B cell (primary cell): ENCODE measurements at regions not wholly inside any gene's neighbourhood (a gene's known extent, or its start where the extent isn't known, plus 50 kb on each side); places are given as distances from the start of the nearest gene placed in this dataset.

Experiments
- ATAC-seq: fragments of 200-7000 bp; cut with Tn5 transposase; one replicate; pipeline ENCODE4 v1.10.0; 2021; ENCODE audit warnings: low read depth, mild to moderate bottlenecking, moderate number of reproducible peaks, moderate library complexity
- CTCF ChIA-PET: fragments of 350-600 bp; sonication (Branson Sonifier 250); formaldehyde crosslinking; loops from one replicate; lab custom pipeline; 2021; ENCODE audit warnings: antibody characterized with exemption, inconsistent platforms; lab: Charles Lee
- POLR2A ChIA-PET: fragments of 350-600 bp; sonication (Branson Sonifier 250); formaldehyde crosslinking; loops from one replicate; lab custom pipeline; 2021; ENCODE audit warnings: antibody characterized with exemption; lab: Charles Lee
- DNase-seq: peaks from one replicate; pipeline ENCODE4 v3.0.0; 2013
- H2AFZ ChIP-seq: 2 replicates; pipeline ENCODE4 v1.6.1; 2012; ENCODE audit warnings: mild to moderate bottlenecking, low read depth, low read length; ENCODE audit not compliant: insufficient read depth, poor library complexity, severe bottlenecking
- H3K27ac ChIP-seq, 2 donors: 1 replicate in 1 of 2; 2 replicates in 1 of 2; pipeline ENCODE4 v1.5.1; 2012 to 2013; ENCODE audit warnings: low read length in 2 of 2, mild to moderate bottlenecking in 2 of 2, moderate library complexity in 1 of 2
- H3K27me3 ChIP-seq, 4 experiments: fragments of 200-600 bp in 1 of 4; sonication (generic) in 1 of 4; replicated peaks in 1 of 4; 1 replicate in 2 of 4; 2 replicates in 2 of 4; pipeline versions ENCODE4 v1.6.1 to v1.7.0; 2013 to 2016; ENCODE audit warnings: low read length in 3 of 4, mild to moderate bottlenecking in 2 of 4, mixed read lengths in 1 of 4, moderate library complexity in 1 of 4; ENCODE audit not compliant: insufficient read depth in 4 of 4, control insufficient read depth in 3 of 4; ENCODE audit errors: control extremely low read depth in 1 of 4
- H3K36me3 ChIP-seq, 2 experiments: replicated peaks in 1 of 2; 1 replicate in 1 of 2; 2 replicates in 1 of 2; pipeline versions ENCODE4 v1.6.1 to v1.7.1; 2013; ENCODE audit warnings: low read length in 1 of 2; ENCODE audit not compliant: insufficient read depth in 2 of 2, control insufficient read depth in 1 of 2; ENCODE audit errors: control extremely low read depth in 1 of 2, extremely low read depth in 1 of 2
- H3K4me1 ChIP-seq, 2 donors: fragments of 200-600 bp in 1 of 2; sonication (generic) in 1 of 2; 1 replicate in 1 of 2; 2 replicates in 1 of 2; pipeline versions ENCODE4 v1.5.1 to v1.6.1; 2013 to 2017; ENCODE audit warnings: low read length in 2 of 2; ENCODE audit not compliant: control insufficient read depth in 2 of 2, insufficient read depth in 2 of 2
- H3K4me2 ChIP-seq: replicated peaks from 2 replicates; pipeline ENCODE3; 2012; ENCODE audit warnings: mild to moderate bottlenecking, low read depth, low read length; ENCODE audit not compliant: poor library complexity, severe bottlenecking
- H3K4me3 ChIP-seq, 5 experiments: fragments of 200-600 bp in 1 of 5; sonication (generic) in 1 of 5; 1 replicate in 3 of 5; 2 replicates in 2 of 5; pipeline versions ENCODE4 v1.5.1 to v1.7.0; 2011 to 2016; ENCODE audit warnings: low read length in 4 of 5, mild to moderate bottlenecking in 4 of 5, low read depth in 2 of 5, control low read depth in 1 of 5, moderate library complexity in 1 of 5; ENCODE audit not compliant: insufficient read depth in 1 of 5; ENCODE audit errors: control extremely low read depth in 1 of 5, extremely low read depth in 1 of 5
- H3K79me2 ChIP-seq: fragments of 200-600 bp; sonication (generic); one replicate; pipeline ENCODE4 v1.6.0; 2016; ENCODE audit warnings: low read length; ENCODE audit not compliant: control insufficient read depth, insufficient read depth
- H3K9ac ChIP-seq: fragments of 200-600 bp; sonication (generic); 2 replicates; pipeline ENCODE4 v1.6.1; 2017; ENCODE audit warnings: mild to moderate bottlenecking, low read length, moderate library complexity
- H3K9me3 ChIP-seq, 3 donors: one replicate each; pipeline versions ENCODE4 v1.6.1 to v1.7.1; 2013; ENCODE audit warnings: low read length in 2 of 3; ENCODE audit not compliant: control insufficient read depth in 2 of 3, insufficient read depth in 1 of 3; ENCODE audit errors: control extremely low read depth in 1 of 3
- H4K20me1 ChIP-seq: 2 replicates; pipeline ENCODE4 v1.6.0; 2012; ENCODE audit warnings: mild to moderate bottlenecking, low read length; ENCODE audit not compliant: insufficient read depth, control insufficient read depth, poor library complexity, severe bottlenecking
- H3K27ac Mint-ChIP-seq: one replicate; pipeline ENCODE4 v1.8.0; 2021; ENCODE audit warnings: mixed read lengths
- H3K27me3 Mint-ChIP-seq: one replicate; pipeline ENCODE4 v1.8.0; 2021; ENCODE audit warnings: mixed read lengths
- H3K4me1 Mint-ChIP-seq: one replicate; pipeline ENCODE4 v1.8.0; 2021; ENCODE audit warnings: mixed read lengths
- H3K4me3 Mint-ChIP-seq: one replicate; pipeline ENCODE4 v1.8.0; 2021; ENCODE audit warnings: mixed read lengths
- H3K9me3 Mint-ChIP-seq: one replicate; pipeline ENCODE4 v1.8.0; 2022; ENCODE audit warnings: mixed read lengths; ENCODE audit not compliant: insufficient read depth
- CTCF ChIP-seq: fragments of 200-600 bp; IDR thresholded peaks from one replicate; pipeline ENCODE4 v1.8.0; 2022; ENCODE audit warnings: antibody characterized with exemption, mild to moderate bottlenecking
- EZH2 ChIP-seq: IDR thresholded peaks from 2 replicates; pipeline ENCODE4 v1.6.1; 2012; ENCODE audit warnings: borderline replicate concordance, low read depth, mild to moderate bottlenecking, moderate library complexity, low read length; ENCODE audit not compliant: insufficient read depth, poor library complexity, severe bottlenecking
- WGBS: methylation state at CpG from one replicate; pipeline ENCODE4 v1.1.5; 2013; ENCODE audit warnings: missing lambda C conversion rate; ENCODE audit not compliant: insufficient coverage; 5-methylcytosine and 5-hydroxymethylcytosine counted together
- intact Hi-C: fragments of 100-400 bp; cut with micrococcal nuclease; formaldehyde crosslinking; loops from one replicate; pipeline ENCODE4 v1.10.0; 2022

GRCh38 chr2:226641008-226641407 lies 158.6 kb downstream of the IRS1 start:
- Histone ChIP-seq H3K27me3 (no peaks in the 10 kb centered on the region), H3K4me3 (no peak overlapping the region), H3K36me3 (no peaks in the 10 kb centered on the region), H3K9me3 (peaks cover 0 to 12% (median 3%) of the 10 kb centered on the region in 3 donors), H3K79me2 (no peaks in the 10 kb centered on the region), H4K20me1 (no peaks in the 10 kb centered on the region), H3K9ac (no peak overlapping the region), H3K27ac (no peak overlapping the region), H3K4me2 (no peak overlapping the region), H2AFZ (no peak overlapping the region), H3K4me1 (no peaks in the 10 kb centered on the region)
- WGBS: 71% methylated on average over 1 of the region's 1 CpG
- TF ChIP-seq EZH2: no peak
- Mint-ChIP-seq H3K4me1 (peaks cover 3% of the 10 kb centered on the region), H3K4me3 (no peak overlapping the region), H3K27me3 (peaks cover 24% of the 10 kb centered on the region), H3K27ac (no peak overlapping the region), H3K9me3 (peaks cover 10% of the 10 kb centered on the region)
- intact Hi-C loops: no loop called here
- DNase-seq (no peak), ATAC-seq (no peak)
- ChIA-PET CTCF (no interaction called here), POLR2A (no interaction called here)

- no peak overlapping the region for H3K4me3 ChIP-seq
- peaks cover 25% of the 10 kb centered on the region for H3K27me3 Mint-ChIP-seq
- H3K4me1 Mint-ChIP-seq: peaks cover 3% of the 10 kb centered on the region
- DNase-seq (no peak), ATAC-seq (no peak)
- H3K9me3 ChIP-seq: peaks cover 0 to 12% (median 3%) of the 10 kb centered on the region in 3 donors
- TF ChIP-seq EZH2: no peak
- TF ChIP-seq CTCF: no peak
- H3K4me1 ChIP-seq: no peaks in the 10 kb centered on the region
- intact Hi-C loops: no loop called here
- H3K27ac Mint-ChIP-seq: no peak overlapping the region
- no peaks in the 10 kb centered on the region for H4K20me1 ChIP-seq
- no CpG with 5 or more reads among the region's 3 CpGs for WGBS
- H2AFZ ChIP-seq: no peak overlapping the region
- ChIA-PET POLR2A (no interaction called here), CTCF (no interaction called here)
- H3K27me3 ChIP-seq: no peaks in the 10 kb centered on the region
- H3K36me3 ChIP-seq: no peaks in the 10 kb centered on the region
- H3K4me2 ChIP-seq: no peak overlapping the region
- H3K9ac ChIP-seq: no peak overlapping the region
- H3K4me3 Mint-ChIP-seq: no peak overlapping the region
- H3K79me2 ChIP-seq: no peaks in the 10 kb centered on the region
- peaks cover 10% of the 10 kb centered on the region for H3K9me3 Mint-ChIP-seq
- H3K27ac ChIP-seq: no peak overlapping the region
Observed at GRCh38 chr2:226640501-226640900, 159.1 kb downstream of the IRS1 start.
